ENCODE measurements at regions not wholly inside any gene's neighbourhood (a gene's known extent, or its start where the extent isn't known, plus 50 kb on each side); places are given as distances from the start of the nearest gene placed in this dataset.

GRCh38 chr10:6763423-6763822, 183.3 kb upstream of the PRKCQ start:
- 30 to 32% methylated on average over 6 of the region's 6 CpGs for WGBS, 2 donors

GRCh38 chr10:6763001-6763400, 182.9 kb upstream of the PRKCQ start:
- ATAC-seq (ENCODE audit: low FRiP score) = no peak
- peaks cover 3% of the 10 kb centered on the region for H3K9me3 ChIP-seq (ENCODE audit: control insufficient read depth, low read length)
- H3K36me3 ChIP-seq (ENCODE audit: control insufficient read depth in 1 of 2, insufficient read depth in 2 of 2, low read length in 1 of 2) = no peaks in the 10 kb centered on the region
- intact Hi-C loops (cut with DNase I) = no loop called here
- H3K4me3 ChIP-seq (ENCODE audit: low read length in 2 of 2) = no peak overlapping the region
- 37 to 40% methylated on average over 5 of the region's 5 CpGs for WGBS, 2 donors
- H3K4me1 ChIP-seq (ENCODE audit: control insufficient read depth in 1 of 2, insufficient read depth in 2 of 2, low read length in 2 of 2) = no peaks in the 10 kb centered on the region
- no peak for DNase-seq
- no peaks in the 10 kb centered on the region for H3K27me3 ChIP-seq (ENCODE audit: control insufficient read depth in 1 of 2, insufficient read depth in 2 of 2, low read length in 1 of 2)
- H3K27ac ChIP-seq (ENCODE audit: low read depth in 1 of 2, low read length in 2 of 2) = no peak overlapping the region

More at GRCh38 chr10:6763423-6763822, 183.3 kb upstream of the PRKCQ start:
- H3K27me3 ChIP-seq (ENCODE audit: control insufficient read depth in 1 of 2, insufficient read depth in 2 of 2, low read length in 1 of 2) = no peaks in the 10 kb centered on the region
- ATAC-seq (ENCODE audit: low FRiP score) (no peak), DNase-seq (no peak)
- no peak overlapping the region for H3K4me3 ChIP-seq (ENCODE audit: low read length in 2 of 2)
- H3K36me3 ChIP-seq (ENCODE audit: control insufficient read depth in 1 of 2, insufficient read depth in 2 of 2, low read length in 1 of 2) = no peaks in the 10 kb centered on the region
- H3K9me3 ChIP-seq (ENCODE audit: control insufficient read depth, low read length) = peaks cover 3% of the 10 kb centered on the region
- H3K27ac ChIP-seq (ENCODE audit: low read depth in 1 of 2, low read length in 2 of 2) = no peak overlapping the region
- H3K4me1 ChIP-seq (ENCODE audit: control insufficient read depth in 1 of 2, insufficient read depth in 2 of 2, low read length in 2 of 2) = no peaks in the 10 kb centered on the region
- intact Hi-C loops (cut with DNase I) = no loop called here

- H3K27ac ChIP-seq (ENCODE audit: low read depth in 1 of 2, low read length in 2 of 2) = no peak overlapping the region
- H3K27me3 ChIP-seq (ENCODE audit: control insufficient read depth in 1 of 2, insufficient read depth in 2 of 2, low read length in 1 of 2) = no peaks in the 10 kb centered on the region
- no peaks in the 10 kb centered on the region for H3K36me3 ChIP-seq (ENCODE audit: control insufficient read depth in 1 of 2, insufficient read depth in 2 of 2, low read length in 1 of 2)
- WGBS, 2 donors = 78 to 86% methylated on average over 1 of the region's 1 CpG
- peaks cover 3% of the 10 kb centered on the region for H3K9me3 ChIP-seq (ENCODE audit: control insufficient read depth, low read length)
- H3K4me3 ChIP-seq (ENCODE audit: low read length in 2 of 2) = no peak overlapping the region
- no peak for DNase-seq
- H3K4me1 ChIP-seq (ENCODE audit: control insufficient read depth in 1 of 2, insufficient read depth in 2 of 2, low read length in 2 of 2) = no peaks in the 10 kb centered on the region
- intact Hi-C loops (cut with DNase I) = no loop called here
- ATAC-seq (ENCODE audit: low FRiP score) = no peak
These were observed 179.9 kb upstream of the PRKCQ start for GRCh38 chr10:6759961-6760360.

GRCh38 chr10:6757158-6757557, 177.1 kb upstream of the PRKCQ start:
- 53 to 54% methylated on average over 7 of the region's 7 CpGs for WGBS, 2 donors
- ATAC-seq (ENCODE audit: low FRiP score) = no peak
- no peaks in the 10 kb centered on the region for H3K27me3 ChIP-seq (ENCODE audit: control insufficient read depth in 1 of 2, insufficient read depth in 2 of 2, low read length in 1 of 2)
- intact Hi-C loops (cut with DNase I) = no loop called here
- no peaks in the 10 kb centered on the region for H3K36me3 ChIP-seq (ENCODE audit: control insufficient read depth in 1 of 2, insufficient read depth in 2 of 2, low read length in 1 of 2)
- H3K27ac ChIP-seq (ENCODE audit: low read depth in 1 of 2, low read length in 2 of 2) = no peak overlapping the region
- peaks cover 3% of the 10 kb centered on the region for H3K9me3 ChIP-seq (ENCODE audit: control insufficient read depth, low read length)
- no peaks in the 10 kb centered on the region for H3K4me1 ChIP-seq (ENCODE audit: control insufficient read depth in 1 of 2, insufficient read depth in 2 of 2, low read length in 2 of 2)
- DNase-seq = no peak
- no peak overlapping the region for H3K4me3 ChIP-seq (ENCODE audit: low read length in 2 of 2)

GRCh38 chr10:6756716-6757115, 176.6 kb upstream of the PRKCQ start:
- intact Hi-C loops (cut with DNase I) = no loop called here
- 8 to 34% methylated on average over 2 of the region's 2 CpGs for WGBS, 2 donors

GRCh38 chr10:6755781-6756460, 175.8 kb upstream of the PRKCQ start:
- no peak overlapping the region for H3K4me3 ChIP-seq (ENCODE audit: low read length in 2 of 2)
- DNase-seq = no peak
- no peak overlapping the region for H3K27ac ChIP-seq (ENCODE audit: low read depth in 1 of 2, low read length in 2 of 2)
- H3K36me3 ChIP-seq (ENCODE audit: control insufficient read depth in 1 of 2, insufficient read depth in 2 of 2, low read length in 1 of 2) = no peaks in the 10 kb centered on the region
- intact Hi-C loops (cut with DNase I) = no loop called here
- no peaks in the 10 kb centered on the region for H3K4me1 ChIP-seq (ENCODE audit: control insufficient read depth in 1 of 2, insufficient read depth in 2 of 2, low read length in 2 of 2)
- no peak for ATAC-seq (ENCODE audit: low FRiP score)
- peaks cover 3% of the 10 kb centered on the region for H3K9me3 ChIP-seq (ENCODE audit: control insufficient read depth, low read length)
- WGBS, 2 donors = 68 to 72% methylated on average over 9 of the region's 9 CpGs
- no peaks in the 10 kb centered on the region for H3K27me3 ChIP-seq (ENCODE audit: control insufficient read depth in 1 of 2, insufficient read depth in 2 of 2, low read length in 1 of 2)

More at GRCh38 chr10:6756716-6757115, 176.6 kb upstream of the PRKCQ start:
- no peaks in the 10 kb centered on the region for H3K36me3 ChIP-seq (ENCODE audit: control insufficient read depth in 1 of 2, insufficient read depth in 2 of 2, low read length in 1 of 2)
- ATAC-seq (ENCODE audit: low FRiP score) (no peak), DNase-seq (no peak)
- no peak overlapping the region for H3K27ac ChIP-seq (ENCODE audit: low read depth in 1 of 2, low read length in 2 of 2)
- no peak overlapping the region for H3K4me3 ChIP-seq (ENCODE audit: low read length in 2 of 2)
- peaks cover 3% of the 10 kb centered on the region for H3K9me3 ChIP-seq (ENCODE audit: control insufficient read depth, low read length)
- H3K4me1 ChIP-seq (ENCODE audit: control insufficient read depth in 1 of 2, insufficient read depth in 2 of 2, low read length in 2 of 2) = no peaks in the 10 kb centered on the region
- no peaks in the 10 kb centered on the region for H3K27me3 ChIP-seq (ENCODE audit: control insufficient read depth in 1 of 2, insufficient read depth in 2 of 2, low read length in 1 of 2)

GRCh38 chr10:6753644-6754043, 173.6 kb upstream of the PRKCQ start:
- no peak overlapping the region for H3K27ac ChIP-seq (ENCODE audit: low read depth in 1 of 2, low read length in 2 of 2)
- H3K4me1 ChIP-seq (ENCODE audit: control insufficient read depth in 1 of 2, insufficient read depth in 2 of 2, low read length in 2 of 2) = no peaks in the 10 kb centered on the region
- 31 to 36% methylated on average over 10 of the region's 10 CpGs for WGBS, 2 donors
- H3K4me3 ChIP-seq (ENCODE audit: low read length in 2 of 2) = no peak overlapping the region
- no peak for DNase-seq
- H3K36me3 ChIP-seq (ENCODE audit: control insufficient read depth in 1 of 2, insufficient read depth in 2 of 2, low read length in 1 of 2) = no peaks in the 10 kb centered on the region
- no peaks in the 10 kb centered on the region for H3K27me3 ChIP-seq (ENCODE audit: control insufficient read depth in 1 of 2, insufficient read depth in 2 of 2, low read length in 1 of 2)
- no peak for ATAC-seq (ENCODE audit: low FRiP score)
- H3K9me3 ChIP-seq (ENCODE audit: control insufficient read depth, low read length) = no peaks in the 10 kb centered on the region
- intact Hi-C loops (cut with DNase I) = no loop called here

- intact Hi-C loops (cut with DNase I) = no loop called here
- Histone ChIP-seq H3K27ac (ENCODE audit: low read depth in 1 of 2, low read length in 2 of 2) (no peak overlapping the region), H3K36me3 (ENCODE audit: control insufficient read depth in 1 of 2, insufficient read depth in 2 of 2, low read length in 1 of 2) (no peaks in the 10 kb centered on the region), H3K4me1 (ENCODE audit: control insufficient read depth in 1 of 2, insufficient read depth in 2 of 2, low read length in 2 of 2) (no peaks in the 10 kb centered on the region), H3K27me3 (ENCODE audit: control insufficient read depth in 1 of 2, insufficient read depth in 2 of 2, low read length in 1 of 2) (no peaks in the 10 kb centered on the region), H3K4me3 (ENCODE audit: low read length in 2 of 2) (no peak overlapping the region), H3K9me3 (ENCODE audit: control insufficient read depth, low read length) (no peaks in the 10 kb centered on the region)
- WGBS, 2 donors = 69 to 83% methylated on average over 4 of the region's 4 CpGs
- no peak for DNase-seq
- no peak for ATAC-seq (ENCODE audit: low FRiP score)
These were observed 171.3 kb upstream of the PRKCQ start for GRCh38 chr10:6751363-6751762.

GRCh38 chr10:6748981-6749635, 169.0 kb upstream of the PRKCQ start:
- no peaks in the 10 kb centered on the region for H3K36me3 ChIP-seq (ENCODE audit: control insufficient read depth in 1 of 2, insufficient read depth in 2 of 2, low read length in 1 of 2)
- H3K27ac ChIP-seq (ENCODE audit: low read depth in 1 of 2, low read length in 2 of 2) = no peak overlapping the region
- H3K4me1 ChIP-seq (ENCODE audit: control insufficient read depth in 1 of 2, insufficient read depth in 2 of 2, low read length in 2 of 2) = no peaks in the 10 kb centered on the region
- H3K4me3 ChIP-seq (ENCODE audit: low read length in 2 of 2) = no peak overlapping the region
- ATAC-seq (ENCODE audit: low FRiP score) (no peak), DNase-seq (no peak)
- H3K27me3 ChIP-seq (ENCODE audit: control insufficient read depth in 1 of 2, insufficient read depth in 2 of 2, low read length in 1 of 2) = no peaks in the 10 kb centered on the region
- 28 to 34% methylated on average over 5 of the region's 5 CpGs for WGBS, 2 donors
- no peaks in the 10 kb centered on the region for H3K9me3 ChIP-seq (ENCODE audit: control insufficient read depth, low read length)
- intact Hi-C loops (cut with DNase I) = no loop called here
